ENCODE measurements at regions not wholly inside any gene's neighbourhood (a gene's known extent, or its start where the extent isn't known, plus 50 kb on each side); places are given as distances from the start of the nearest gene placed in this dataset.
A peak's percentile ranks its signal among the peaks of the same experiment; 100 is the strongest.

- H3K4me1 ChIP-seq = no peaks in the 10 kb centered on the region
- DNase-seq = peak in 1 of 2 donors; percentile 19
- no peak overlapping the region for H3K4me3 ChIP-seq
- no peak for TF ChIP-seq CTCF (IDR thresholded peaks at IDR 0.05)
- H3K36me3 ChIP-seq = no peaks in the 10 kb centered on the region
- H3K9me3 ChIP-seq = no peaks in the 10 kb centered on the region
- H3K27ac ChIP-seq = no peak overlapping the region
- no peaks in the 10 kb centered on the region for H3K27me3 ChIP-seq
- intact Hi-C loops (cut with DNase I; ENCODE audit: low total_unique reads) = no loop called here
Observed at GRCh38 chr3:162122405-162122804, 625.8 kb downstream of the OTOL1 start.

GRCh38 chr3:162125790-162126189 lies 629.2 kb downstream of the OTOL1 start:
- Histone ChIP-seq H3K27ac (no peak overlapping the region), H3K27me3 (no peaks in the 10 kb centered on the region), H3K9me3 (no peaks in the 10 kb centered on the region), H3K4me3 (no peak overlapping the region), H3K36me3 (no peaks in the 10 kb centered on the region), H3K4me1 (no peaks in the 10 kb centered on the region)
- TF ChIP-seq CTCF (IDR thresholded peaks at IDR 0.05) = no peak
- intact Hi-C loops (cut with DNase I; ENCODE audit: low total_unique reads) = no loop called here
- no peak for DNase-seq

- H3K36me3 ChIP-seq = no peaks in the 10 kb centered on the region
Observed at GRCh38 chr3:162130582-162130981, 634.0 kb downstream of the OTOL1 start.

GRCh38 chr3:162132981-162133380 lies 636.4 kb downstream of the OTOL1 start:
- intact Hi-C loops (cut with DNase I; ENCODE audit: low total_unique reads) = no loop called here
- no peak for TF ChIP-seq CTCF (IDR thresholded peaks at IDR 0.05)
- Histone ChIP-seq H3K4me3 (no peak overlapping the region), H3K27me3 (no peaks in the 10 kb centered on the region), H3K36me3 (no peaks in the 10 kb centered on the region), H3K27ac (no peak overlapping the region), H3K9me3 (no peaks in the 10 kb centered on the region), H3K4me1 (no peaks in the 10 kb centered on the region)
- no peak for DNase-seq

More at GRCh38 chr3:162130582-162130981, 634.0 kb downstream of the OTOL1 start:
- Histone ChIP-seq H3K4me3 (no peak overlapping the region), H3K9me3 (no peaks in the 10 kb centered on the region), H3K27ac (no peak overlapping the region), H3K4me1 (no peaks in the 10 kb centered on the region), H3K27me3 (no peaks in the 10 kb centered on the region)
- no peak for TF ChIP-seq CTCF (IDR thresholded peaks at IDR 0.05)
- DNase-seq = no peak
- intact Hi-C loops (cut with DNase I; ENCODE audit: low total_unique reads) = no loop called here

GRCh38 chr3:162134571-162134970 lies 638.0 kb downstream of the OTOL1 start:
- Histone ChIP-seq H3K4me1 (no peaks in the 10 kb centered on the region), H3K9me3 (no peaks in the 10 kb centered on the region), H3K36me3 (no peaks in the 10 kb centered on the region), H3K27ac (no peak overlapping the region), H3K27me3 (no peaks in the 10 kb centered on the region), H3K4me3 (no peak overlapping the region)
- TF ChIP-seq CTCF (IDR thresholded peaks at IDR 0.05) = no peak
- intact Hi-C loops (cut with DNase I; ENCODE audit: low total_unique reads) = no loop called here
- no peak for DNase-seq

- Histone ChIP-seq H3K9me3 (no peaks in the 10 kb centered on the region), H3K27ac (no peak overlapping the region), H3K36me3 (no peaks in the 10 kb centered on the region), H3K4me3 (no peak overlapping the region), H3K4me1 (peaks cover 0 to 2% (median 0%) of the 10 kb centered on the region in 4 donors), H3K27me3 (no peaks in the 10 kb centered on the region)
- no peak for TF ChIP-seq CTCF (IDR thresholded peaks at IDR 0.05)
- no peak for DNase-seq
- intact Hi-C loops (cut with DNase I; ENCODE audit: low total_unique reads) = no loop called here
Observed at GRCh38 chr3:162136136-162136535, 639.5 kb downstream of the OTOL1 start.

All from tibial artery (tissue), 4 donors.